K562 (cell line): ENCODE measurements at regions not wholly inside any gene's neighbourhood (a gene's known extent, or its start where the extent isn't known, plus 50 kb on each side); places are given as distances from the start of the nearest gene placed in this dataset.

Experiments
- ATAC-seq: fragments of 200-7000 bp; cut with Tn5 transposase; 3 replicates; pipeline ENCODE4 v1.9.1; 2020; ENCODE audit warnings: moderate library complexity
- BruUV-seq: library from RNA; stranded (reverse); fragments of 400-500 nt; replicated peaks from 2 replicates; lab custom pipeline; 2021; lab: Mats Ljungman, UMichigan
- CTCF ChIA-PET: fragments of 300-600 bp; formaldehyde crosslinking; extraction: SDS; loops from one replicate; lab custom pipeline; 2021; ENCODE audit warnings: low intra/inter-chr PET ratio; lab: Yijun Ruan, JAX
- POLR2A ChIA-PET: fragments of 300-600, 350-650 bp; sonication (Branson Sonifier 250); formaldehyde crosslinking; extraction: SDS; loops from one replicate; lab custom pipeline; 2021; ENCODE audit warnings: antibody characterized with exemption, inconsistent platforms; lab: Yijun Ruan, JAX
- DNase-seq, 4 experiments: peaks; one replicate each; pipeline versions ENCODE4 v3.0.0 to v3.0.0-alpha.2; 2011 to 2018; ENCODE audit warnings: low spot score in 3 of 4, mixed read lengths in 3 of 4; ENCODE audit errors: extremely low read depth in 1 of 4
- FAIRE-seq: peaks from 2 replicates; lab custom pipeline; 2011; peaks lifted over from hg19 to GRCh38; lab: Jason Lieb, UNC
- H2AFZ ChIP-seq: 2 replicates; pipeline ENCODE4 v1.6.0; 2011; ENCODE audit warnings: low read depth, low read length, control low read depth, inconsistent platforms
- H3K27ac ChIP-seq: fragments of 200-600 bp; 3 replicates; pipeline ENCODE4 v1.8.0; 2011; ENCODE audit warnings: low read depth, mild to moderate bottlenecking, control low read depth, inconsistent platforms, low read length, moderate library complexity, mixed read lengths; ENCODE audit errors: extremely low read depth
- H3K27me3 ChIP-seq, 2 experiments: fragments of 300-600 bp in 1 of 2; 2 replicates in 1 of 2; 3 replicates in 1 of 2; pipeline versions ENCODE4 v1.6.0 to v1.8.0; 2011; ENCODE audit warnings: inconsistent platforms in 2 of 2, low read length in 2 of 2, mild to moderate bottlenecking in 1 of 2, mixed read lengths in 1 of 2, moderate library complexity in 1 of 2; ENCODE audit not compliant: control insufficient read depth in 2 of 2, insufficient read depth in 2 of 2
- H3K36me3 ChIP-seq: fragments of 300-600 bp; 3 replicates; pipeline ENCODE4 v1.8.0; 2011; ENCODE audit warnings: mild to moderate bottlenecking, low read length, inconsistent platforms; ENCODE audit not compliant: control insufficient read depth, insufficient read depth
- H3K4me1 ChIP-seq, 2 experiments: fragments of 200-600 bp in 1 of 2; replicated peaks in 1 of 2; 2 replicates in 1 of 2; 3 replicates in 1 of 2; pipeline versions ENCODE4 v1.5.1 to v1.8.0; 2011; ENCODE audit warnings: inconsistent platforms in 2 of 2, low read length in 2 of 2, mild to moderate bottlenecking in 1 of 2, mixed read lengths in 1 of 2, moderate library complexity in 1 of 2; ENCODE audit not compliant: control insufficient read depth in 2 of 2, insufficient read depth in 2 of 2
- H3K4me2 ChIP-seq: 2 replicates; pipeline ENCODE4 v1.6.1; 2011; ENCODE audit warnings: low read length, control low read depth, inconsistent platforms, mixed read lengths; ENCODE audit not compliant: insufficient read depth
- H3K4me3 ChIP-seq: fragments of 200-600 bp; sonication (generic), shearing (Covaris generic); 2 replicates; pipeline ENCODE4 v1.5.1; 2016; ENCODE audit warnings: control low read depth, inconsistent platforms
- H3K79me2 ChIP-seq: fragments of 200-600 bp; 3 replicates; pipeline ENCODE4 v1.8.0; 2011; ENCODE audit warnings: low read length, inconsistent platforms; ENCODE audit not compliant: control insufficient read depth, insufficient read depth
- H3K9ac ChIP-seq, 2 experiments: 2 replicates each; pipeline versions ENCODE4 v1.6.0 to v1.6.1; 2011; ENCODE audit warnings: low read depth in 2 of 2, low read length in 2 of 2, control low read depth in 1 of 2, inconsistent platforms in 1 of 2, mild to moderate bottlenecking in 1 of 2, mixed read lengths in 1 of 2; ENCODE audit not compliant: insufficient read depth in 1 of 2
- H3K9me1 ChIP-seq: one replicate; pipeline ENCODE4 v1.6.0; 2011; ENCODE audit warnings: inconsistent platforms, mild to moderate bottlenecking, low read length, moderate library complexity; ENCODE audit not compliant: control insufficient read depth, insufficient read depth
- H3K9me3 ChIP-seq: replicated peaks from 2 replicates; pipeline ENCODE4 v1.5.1; 2011; ENCODE audit warnings: low read depth, low read length, inconsistent platforms; ENCODE audit not compliant: control insufficient read depth, insufficient read depth
- H4K20me1 ChIP-seq: replicated peaks from 2 replicates; pipeline ENCODE4 v1.6.1; 2011; ENCODE audit warnings: low read length, inconsistent platforms, mixed read lengths; ENCODE audit not compliant: control insufficient read depth, insufficient read depth
- ATF1 ChIP-seq, 2 experiments: fragments of 450-650 bp in 1 of 2; IDR thresholded peaks; 2 replicates each; pipeline ENCODE4 v1.6.1; 2016; ENCODE audit warnings: missing compliant biosample characterization in 1 of 2, missing genetic modification characterization in 1 of 2
- BRF1 ChIP-seq: IDR thresholded peaks from 3 replicates; pipeline ENCODE4 v1.6.1; 2011; ENCODE audit warnings: borderline replicate concordance, mild to moderate bottlenecking; ENCODE audit not compliant: insufficient read length; ENCODE audit errors: extremely low read depth
- CBX2 ChIP-seq: fragments of 200-600 bp; sonication (generic); IDR thresholded peaks from one replicate; pipeline ENCODE4 v1.6.1; 2012; ENCODE audit warnings: mild to moderate bottlenecking, low read length, inconsistent platforms; ENCODE audit not compliant: insufficient read depth, poor library complexity, severe bottlenecking
- CBX5 ChIP-seq: IDR thresholded peaks from 2 replicates; pipeline ENCODE4 v1.6.1; 2014; ENCODE audit warnings: low read depth, borderline replicate concordance
- CEBPB ChIP-seq: fragments of 450-650 bp; IDR thresholded peaks from 2 replicates; pipeline ENCODE4 v1.6.1; 2016; ENCODE audit warnings: missing genetic modification characterization, missing compliant biosample characterization
- ETS2 ChIP-seq: IDR thresholded peaks from 2 replicates; pipeline ENCODE4 v1.6.1; 2016; ENCODE audit warnings: borderline replicate concordance, missing genetic modification characterization, mild to moderate bottlenecking, moderate library complexity, missing compliant biosample characterization; ENCODE audit not compliant: poor library complexity, severe bottlenecking
- FOXO4 ChIP-seq: fragments of 450-650 bp; formaldehyde crosslinking; IDR thresholded peaks from 2 replicates; pipeline ENCODE4 v1.4.0; 2020; ENCODE audit warnings: mild to moderate bottlenecking, moderate library complexity
- RAD21 ChIP-seq, 2 experiments: fragments of 250-450 bp in 1 of 2; fragments of 450-650 bp in 1 of 2; sonication (Bioruptor Pico) in 1 of 2; formaldehyde crosslinking in 1 of 2; IDR thresholded peaks in 1 of 2; conservative IDR thresholded peaks in 1 of 2; 2 replicates each; pipeline versions ENCODE4 v1.4.0 to v1.8.0; 2020 to 2022; ENCODE audit warnings: mild to moderate bottlenecking in 2 of 2, moderate library complexity in 1 of 2
- SMARCA4 ChIP-seq: fragments of 450-650 bp; IDR thresholded peaks from 2 replicates; pipeline ENCODE4 v1.6.1; 2016
- SRSF3 ChIP-seq: fragments of 200-400 bp; formaldehyde crosslinking; IDR thresholded peaks from 2 replicates; pipeline ENCODE4 v1.6.1; 2016; ENCODE audit warnings: mild to moderate bottlenecking, low read length, moderate library complexity; ENCODE audit not compliant: insufficient read depth
- TRIM28 ChIP-seq: fragments of 450-650 bp; IDR thresholded peaks from 2 replicates; pipeline ENCODE4 v1.6.1; 2017
- ZNF165 ChIP-seq: fragments of 250-450 bp; sonication (Bioruptor Pico); IDR thresholded peaks from 2 replicates; pipeline ENCODE4 v1.4.0; 2020; ENCODE audit warnings: borderline replicate concordance
- WGBS: fragments of 100-300 bp; shearing (Covaris generic); methylation state at CpG from one replicate; pipeline ENCODE4 v1.1.6; 2016; ENCODE audit warnings: low coverage, mixed read lengths; ENCODE audit not compliant: insufficient coverage; ENCODE audit errors: missing lambda C conversion rate; 5-methylcytosine and 5-hydroxymethylcytosine counted together
- in situ Hi-C: fragments of 300-500 bp; cut with MboI; formaldehyde crosslinking; loops from 4 replicates; pipeline ENCODE4 v1.15.0; 2018; ENCODE audit warnings: inconsistent platforms, mixed read lengths
- intact Hi-C: fragments of 100-400 bp; cut with micrococcal nuclease; formaldehyde crosslinking; loops from 2 replicates; pipeline ENCODE4 v1.14.2; 2022
- TF ChIP-seq, protein P1 (sequence below): fragments of 450-650 bp; formaldehyde crosslinking; IDR thresholded peaks from 2 replicates; pipeline ENCODE4 v1.4.0; 2022; ENCODE audit warnings: missing genetic modification characterization
- TF ChIP-seq, protein P2 (sequence below), 3 experiments: fragments of 200-800 bp in 1 of 3; fragments of 250-450 bp in 1 of 3; fragments of 450-650 bp in 1 of 3; sonication (Bioruptor Pico) in 1 of 3; sonication (Bioruptor generic) in 1 of 3; formaldehyde crosslinking in 1 of 3; IDR thresholded peaks; 2 replicates each; pipeline versions ENCODE4 v1.6.1 to v1.8.0; 2016 to 2022; ENCODE audit warnings: mild to moderate bottlenecking in 2 of 3, missing genetic modification characterization in 2 of 3, missing compliant biosample characterization in 1 of 3, moderate library complexity in 1 of 3
- TF ChIP-seq, protein P3 (sequence below): fragments of 250-450 bp; sonication (Bioruptor Pico); IDR thresholded peaks from 2 replicates; pipeline ENCODE4 v1.8.0; 2022; ENCODE audit warnings: moderate library complexity, mild to moderate bottlenecking, inconsistent platforms

DNA sequence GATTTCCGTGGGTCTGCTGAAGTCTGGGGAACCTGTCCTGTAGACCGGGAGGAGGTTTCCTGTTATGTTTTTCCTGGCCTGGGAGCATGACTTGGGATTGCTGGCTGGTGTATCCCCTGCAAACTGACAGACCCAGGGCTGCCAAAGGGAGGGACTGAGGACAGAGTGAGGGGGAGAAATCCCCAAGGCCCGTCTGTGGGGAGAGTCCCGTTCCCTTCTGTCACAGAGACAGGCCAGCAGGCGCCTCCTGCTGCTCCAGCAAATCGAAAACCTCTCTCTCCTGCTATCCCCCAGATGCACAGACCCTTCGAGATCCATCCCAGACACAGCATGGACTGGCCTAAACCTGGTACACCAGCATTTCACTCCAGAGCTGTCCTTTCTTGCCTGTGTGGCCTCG, 56.2 kb upstream of the ALDH1B1 start:
- H3K9me3 ChIP-seq, result no peaks in the 10 kb centered on the region
- no peak overlapping the region for H3K4me2 ChIP-seq
- intact Hi-C loops, result no loop called here
- no peak overlapping the region for H2AFZ ChIP-seq
- CTCF ChIA-PET, result no interaction called here
- no peak for DNase-seq
- no peak overlapping the region for H3K9ac ChIP-seq
- in situ Hi-C loops, result no loop called here
- H3K36me3 ChIP-seq, result no peaks in the 10 kb centered on the region
- H3K4me1 ChIP-seq, result no peaks in the 10 kb centered on the region
- no peak overlapping the region for H3K4me3 ChIP-seq
- H3K27ac ChIP-seq, result no peak overlapping the region
- 1% methylated on average over 8 of the region's 8 CpGs for WGBS
- H3K79me2 ChIP-seq, result no peaks in the 10 kb centered on the region
- POLR2A ChIA-PET, result no interaction called here
- no peaks in the 10 kb centered on the region for H3K9me1 ChIP-seq
- peaks cover 18 to 50% of the 10 kb centered on the region in 2 experiments; a peak in 4 of 5 replicates for H3K27me3 ChIP-seq
- no peak for TF ChIP-seq CBX5
- TF ChIP-seq ZNF165, result no peak
- TF ChIP-seq SMARCA4, result no peak
- no peak for TF ChIP-seq CBX2
- no peak for TF ChIP-seq RAD21 (CRISPR knock-in tag; conservative IDR thresholded peaks at IDR 0.05 in 1 of 2, IDR thresholded peaks at IDR 0.05 in 1 of 2)
- no peak for TF ChIP-seq ETS2
- no peak for TF ChIP-seq TRIM28
- TF ChIP-seq, protein P1, sequence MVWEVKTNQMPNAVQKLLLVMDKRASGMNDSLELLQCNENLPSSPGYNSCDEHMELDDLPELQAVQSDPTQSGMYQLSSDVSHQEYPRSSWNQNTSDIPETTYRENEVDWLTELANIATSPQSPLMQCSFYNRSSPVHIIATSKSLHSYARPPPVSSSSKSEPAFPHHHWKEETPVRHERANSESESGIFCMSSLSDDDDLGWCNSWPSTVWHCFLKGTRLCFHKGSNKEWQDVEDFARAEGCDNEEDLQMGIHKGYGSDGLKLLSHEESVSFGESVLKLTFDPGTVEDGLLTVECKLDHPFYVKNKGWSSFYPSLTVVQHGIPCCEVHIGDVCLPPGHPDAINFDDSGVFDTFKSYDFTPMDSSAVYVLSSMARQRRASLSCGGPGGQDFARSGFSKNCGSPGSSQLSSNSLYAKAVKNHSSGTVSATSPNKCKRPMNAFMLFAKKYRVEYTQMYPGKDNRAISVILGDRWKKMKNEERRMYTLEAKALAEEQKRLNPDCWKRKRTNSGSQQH, result no peak
- no peak for TF ChIP-seq SRSF3
- no peak for TF ChIP-seq BRF1
- TF ChIP-seq, protein P2, sequence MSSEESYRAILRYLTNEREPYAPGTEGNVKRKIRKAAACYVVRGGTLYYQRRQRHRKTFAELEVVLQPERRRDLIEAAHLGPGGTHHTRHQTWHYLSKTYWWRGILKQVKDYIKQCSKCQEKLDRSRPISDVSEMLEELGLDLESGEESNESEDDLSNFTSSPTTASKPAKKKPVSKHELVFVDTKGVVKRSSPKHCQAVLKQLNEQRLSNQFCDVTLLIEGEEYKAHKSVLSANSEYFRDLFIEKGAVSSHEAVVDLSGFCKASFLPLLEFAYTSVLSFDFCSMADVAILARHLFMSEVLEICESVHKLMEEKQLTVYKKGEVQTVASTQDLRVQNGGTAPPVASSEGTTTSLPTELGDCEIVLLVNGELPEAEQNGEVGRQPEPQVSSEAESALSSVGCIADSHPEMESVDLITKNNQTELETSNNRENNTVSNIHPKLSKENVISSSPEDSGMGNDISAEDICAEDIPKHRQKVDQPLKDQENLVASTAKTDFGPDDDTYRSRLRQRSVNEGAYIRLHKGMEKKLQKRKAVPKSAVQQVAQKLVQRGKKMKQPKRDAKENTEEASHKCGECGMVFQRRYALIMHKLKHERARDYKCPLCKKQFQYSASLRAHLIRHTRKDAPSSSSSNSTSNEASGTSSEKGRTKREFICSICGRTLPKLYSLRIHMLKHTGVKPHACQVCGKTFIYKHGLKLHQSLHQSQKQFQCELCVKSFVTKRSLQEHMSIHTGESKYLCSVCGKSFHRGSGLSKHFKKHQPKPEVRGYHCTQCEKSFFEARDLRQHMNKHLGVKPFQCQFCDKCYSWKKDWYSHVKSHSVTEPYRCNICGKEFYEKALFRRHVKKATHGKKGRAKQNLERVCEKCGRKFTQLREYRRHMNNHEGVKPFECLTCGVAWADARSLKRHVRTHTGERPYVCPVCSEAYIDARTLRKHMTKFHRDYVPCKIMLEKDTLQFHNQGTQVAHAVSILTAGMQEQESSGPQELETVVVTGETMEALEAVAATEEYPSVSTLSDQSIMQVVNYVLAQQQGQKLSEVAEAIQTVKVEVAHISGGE (CRISPR knock-in tag; IDR thresholded peaks at IDR 0.05), result no peak
- TF ChIP-seq ATF1 (CRISPR knock-in tag; IDR thresholded peaks at IDR 0.05), result no peak
- TF ChIP-seq ATF1 (tag; IDR thresholded peaks at IDR 0.05), result no peak
- TF ChIP-seq, protein P3, sequence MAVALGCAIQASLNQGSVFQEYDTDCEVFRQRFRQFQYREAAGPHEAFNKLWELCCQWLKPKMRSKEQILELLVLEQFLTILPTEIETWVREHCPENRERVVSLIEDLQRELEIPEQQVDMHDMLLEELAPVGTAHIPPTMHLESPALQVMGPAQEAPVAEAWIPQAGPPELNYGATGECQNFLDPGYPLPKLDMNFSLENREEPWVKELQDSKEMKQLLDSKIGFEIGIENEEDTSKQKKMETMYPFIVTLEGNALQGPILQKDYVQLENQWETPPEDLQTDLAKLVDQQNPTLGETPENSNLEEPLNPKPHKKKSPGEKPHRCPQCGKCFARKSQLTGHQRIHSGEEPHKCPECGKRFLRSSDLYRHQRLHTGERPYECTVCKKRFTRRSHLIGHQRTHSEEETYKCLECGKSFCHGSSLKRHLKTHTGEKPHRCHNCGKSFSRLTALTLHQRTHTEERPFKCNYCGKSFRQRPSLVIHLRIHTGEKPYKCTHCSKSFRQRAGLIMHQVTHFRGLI, result no peak
- TF ChIP-seq FOXO4 (CRISPR knock-in tag), result no peak
- no peak for TF ChIP-seq CEBPB (tag)
- TF ChIP-seq, all 486 proteins: peak for 0
- FAIRE-seq (no peak), ATAC-seq (peak; percentile 34; the same call in 1 of the 3 replicates)
- no peaks in the 10 kb centered on the region for H4K20me1 ChIP-seq
- no TSS peak for BruUV-seq
